NT2/D1 (cell line): ENCODE measurements at regions not wholly inside any gene's neighbourhood (a gene's known extent, or its start where the extent isn't known, plus 50 kb on each side); places are given as distances from the start of the nearest gene placed in this dataset.

ENCODE experiments used
- DNase-seq: peaks from one replicate; pipeline ENCODE4 v3.0.0-alpha.2; 2011; ENCODE audit warnings: low read depth, low spot score
- H3K27me3 ChIP-seq: 2 replicates; pipeline ENCODE4 v1.6.0; 2011; ENCODE audit warnings: mild to moderate bottlenecking; ENCODE audit not compliant: insufficient read length, insufficient read depth
- H3K36me3 ChIP-seq: 2 replicates; pipeline ENCODE4 v1.6.1; 2011; ENCODE audit warnings: mild to moderate bottlenecking, low read length, mixed read lengths; ENCODE audit not compliant: insufficient read depth, insufficient read length
- H3K4me1 ChIP-seq: 2 replicates; pipeline ENCODE4 v1.5.1; 2011; ENCODE audit not compliant: insufficient read depth, insufficient read length
- H3K4me3 ChIP-seq: 2 replicates; pipeline ENCODE4 v1.5.1; 2011; ENCODE audit warnings: low read depth; ENCODE audit not compliant: insufficient read length
- H3K9ac ChIP-seq: 2 replicates; pipeline ENCODE4 v1.6.0; 2011; ENCODE audit warnings: low read depth; ENCODE audit not compliant: insufficient read length
- H3K9me3 ChIP-seq: 2 replicates; pipeline ENCODE4 v1.5.1; 2011; ENCODE audit warnings: mild to moderate bottlenecking, low read length; ENCODE audit not compliant: insufficient read depth
- SUZ12 ChIP-seq: IDR thresholded peaks from 2 replicates; pipeline ENCODE4 v1.6.1; 2011; ENCODE audit not compliant: insufficient read length, insufficient read depth; ENCODE audit errors: extremely low read depth
- YY1 ChIP-seq: IDR thresholded peaks from 2 replicates; pipeline ENCODE4 v1.6.1; 2011; ENCODE audit not compliant: insufficient read length, insufficient read depth
- ZNF274 ChIP-seq: IDR thresholded peaks from 2 replicates; pipeline ENCODE4 v1.6.1; 2011; ENCODE audit warnings: mild to moderate bottlenecking, low read depth, low read length

GRCh38 chr3:115218859-115219258, 71.8 kb upstream of the ZBTB20 start:
- Histone ChIP-seq H3K4me1 (no peaks in the 10 kb centered on the region), H3K9me3 (no peaks in the 10 kb centered on the region), H3K4me3 (no peak overlapping the region), H3K36me3 (no peaks in the 10 kb centered on the region), H3K9ac (no peak overlapping the region), H3K27me3 (no peaks in the 10 kb centered on the region)
- DNase-seq = no peak
- TF ChIP-seq ZNF274 (no peak), SUZ12 (no peak), YY1 (no peak)

GRCh38 chr3:115224687-115225086, 77.6 kb upstream of the ZBTB20 start:
- Histone ChIP-seq H3K4me1 (no peaks in the 10 kb centered on the region), H3K36me3 (no peaks in the 10 kb centered on the region), H3K9ac (no peak overlapping the region), H3K4me3 (no peak overlapping the region), H3K27me3 (no peaks in the 10 kb centered on the region), H3K9me3 (no peaks in the 10 kb centered on the region)
- DNase-seq = no peak
- TF ChIP-seq YY1 = no peak
- TF ChIP-seq ZNF274 = no peak
- TF ChIP-seq SUZ12 = no peak

GRCh38 chr3:115226844-115227445, 79.9 kb upstream of the ZBTB20 start:
- H3K9me3 ChIP-seq = no peaks in the 10 kb centered on the region
- TF ChIP-seq SUZ12 (no peak), YY1 (no peak), ZNF274 (no peak)
- no peak overlapping the region for H3K4me3 ChIP-seq
- no peaks in the 10 kb centered on the region for H3K27me3 ChIP-seq
- H3K9ac ChIP-seq = no peak overlapping the region
- no peaks in the 10 kb centered on the region for H3K4me1 ChIP-seq
- H3K36me3 ChIP-seq = no peaks in the 10 kb centered on the region
- DNase-seq = no peak

- H3K9me3 ChIP-seq = no peaks in the 10 kb centered on the region
- TF ChIP-seq YY1 (no peak), ZNF274 (no peak), SUZ12 (no peak)
- H3K4me3 ChIP-seq = no peak overlapping the region
- no peaks in the 10 kb centered on the region for H3K4me1 ChIP-seq
- no peak overlapping the region for H3K9ac ChIP-seq
- DNase-seq = no peak
- H3K27me3 ChIP-seq = no peaks in the 10 kb centered on the region
- no peaks in the 10 kb centered on the region for H3K36me3 ChIP-seq
Measured at GRCh38 chr3:115227461-115227860, 80.4 kb upstream of the ZBTB20 start.

- TF ChIP-seq SUZ12 (no peak), YY1 (no peak), ZNF274 (no peak)
- Histone ChIP-seq H3K36me3 (no peaks in the 10 kb centered on the region), H3K9me3 (no peaks in the 10 kb centered on the region), H3K4me3 (no peak overlapping the region), H3K4me1 (no peaks in the 10 kb centered on the region), H3K9ac (no peak overlapping the region), H3K27me3 (no peaks in the 10 kb centered on the region)
- no peak for DNase-seq
Measured at GRCh38 chr3:115228266-115228665, 81.2 kb upstream of the ZBTB20 start.

- Histone ChIP-seq H3K27me3 (no peaks in the 10 kb centered on the region), H3K9me3 (no peaks in the 10 kb centered on the region), H3K4me3 (no peak overlapping the region), H3K9ac (no peak overlapping the region), H3K36me3 (no peaks in the 10 kb centered on the region), H3K4me1 (no peaks in the 10 kb centered on the region)
- no peak for TF ChIP-seq SUZ12
- no peak for TF ChIP-seq YY1
- no peak for TF ChIP-seq ZNF274
- DNase-seq = no peak
Measured at GRCh38 chr3:115232167-115232566, 85.1 kb upstream of the ZBTB20 start.

- H3K4me3 ChIP-seq = no peak overlapping the region
- no peaks in the 10 kb centered on the region for H3K4me1 ChIP-seq
- TF ChIP-seq ZNF274 (no peak), SUZ12 (no peak), YY1 (no peak)
- no peaks in the 10 kb centered on the region for H3K9me3 ChIP-seq
- H3K36me3 ChIP-seq = no peaks in the 10 kb centered on the region
- DNase-seq = no peak
- no peak overlapping the region for H3K9ac ChIP-seq
- H3K27me3 ChIP-seq = no peaks in the 10 kb centered on the region
Measured at GRCh38 chr3:115233021-115233420, 85.9 kb upstream of the ZBTB20 start.

- no peak for DNase-seq
- H3K36me3 ChIP-seq = no peaks in the 10 kb centered on the region
- no peaks in the 10 kb centered on the region for H3K27me3 ChIP-seq
- no peaks in the 10 kb centered on the region for H3K4me1 ChIP-seq
- H3K9ac ChIP-seq = no peak overlapping the region
- no peak for TF ChIP-seq YY1
- no peak for TF ChIP-seq ZNF274
- TF ChIP-seq SUZ12 = no peak
- H3K4me3 ChIP-seq = no peak overlapping the region
- H3K9me3 ChIP-seq = no peaks in the 10 kb centered on the region
Measured at GRCh38 chr3:115236496-115236895, 89.4 kb upstream of the ZBTB20 start.
